GM23248 (cell line): ENCODE measurements at regions not wholly inside any gene's neighbourhood (a gene's known extent, or its start where the extent isn't known, plus 50 kb on each side); places are given as distances from the start of the nearest gene placed in this dataset.
A peak's percentile ranks its signal among the peaks of the same experiment; 100 is the strongest.

Experiments used
- DNase-seq: peaks from one replicate; pipeline ENCODE4 v3.0.0-alpha.2; 2015
- H2AFZ ChIP-seq: fragments of 200-600 bp; sonication (generic); 2 replicates; pipeline ENCODE4 v1.6.1; 2016; ENCODE audit warnings: antibody characterized with exemption
- H3F3A ChIP-seq: fragments of 200-600 bp; sonication (generic); 2 replicates; pipeline ENCODE4 v1.6.1; 2016; ENCODE audit warnings: mild to moderate bottlenecking, antibody characterized with exemption, mixed run types; ENCODE audit not compliant: insufficient read depth
- H3K27ac ChIP-seq: fragments of 200-600 bp; sonication (generic); 2 replicates; pipeline ENCODE4 v1.5.1; 2016; ENCODE audit warnings: mild to moderate bottlenecking
- H3K27me3 ChIP-seq: fragments of 200-600 bp; sonication (generic); replicated peaks from 2 replicates; pipeline ENCODE4 v1.6.1; 2016; ENCODE audit warnings: mild to moderate bottlenecking; ENCODE audit not compliant: insufficient read depth
- H3K36me3 ChIP-seq: fragments of 200-600 bp; sonication (generic); 2 replicates; pipeline ENCODE4 v1.6.1; 2016; ENCODE audit warnings: low read depth, mild to moderate bottlenecking
- H3K4me1 ChIP-seq: fragments of 200-600 bp; sonication (generic); 2 replicates; pipeline ENCODE4 v1.6.1; 2016; ENCODE audit warnings: mild to moderate bottlenecking; ENCODE audit not compliant: insufficient read depth
- H3K4me2 ChIP-seq: fragments of 200-600 bp; sonication (generic); one replicate; pipeline ENCODE4 v1.6.1; 2016; ENCODE audit warnings: mild to moderate bottlenecking; ENCODE audit not compliant: unreplicated experiment
- H3K4me3 ChIP-seq: fragments of 200-600 bp; sonication (generic); 2 replicates; pipeline ENCODE4 v1.5.1; 2016; ENCODE audit warnings: mild to moderate bottlenecking
- H3K79me2 ChIP-seq: fragments of 200-600 bp; sonication (generic); 2 replicates; pipeline ENCODE4 v1.6.1; 2016; ENCODE audit warnings: mild to moderate bottlenecking; ENCODE audit not compliant: insufficient read depth
- H3K9ac ChIP-seq: fragments of 200-600 bp; sonication (generic); 2 replicates; pipeline ENCODE4 v1.6.1; 2016; ENCODE audit warnings: mild to moderate bottlenecking
- H3K9me2 ChIP-seq: fragments of 200-600 bp; sonication (generic); 2 replicates; pipeline ENCODE4 v1.6.1; 2016; ENCODE audit warnings: mixed run types, mild to moderate bottlenecking, moderate library complexity; ENCODE audit not compliant: insufficient read depth
- H3K9me3 ChIP-seq: fragments of 200-600 bp; sonication (generic); one replicate; pipeline ENCODE4 v1.6.1; 2017; ENCODE audit warnings: low read depth
- H4K20me1 ChIP-seq: fragments of 200-600 bp; sonication (generic); 2 replicates; pipeline ENCODE4 v1.6.0; 2016; ENCODE audit not compliant: insufficient read depth
- EZH2 ChIP-seq: fragments of 200-600 bp; sonication (generic); IDR thresholded peaks from 2 replicates; pipeline ENCODE4 v1.6.1; 2018; ENCODE audit warnings: antibody characterized with exemption, mild to moderate bottlenecking; ENCODE audit not compliant: insufficient read depth, poor library complexity, severe bottlenecking
- EZH2phosphoT487 ChIP-seq: fragments of 200-600 bp; sonication (generic); IDR thresholded peaks from 2 replicates; pipeline ENCODE4 v1.6.1; 2018; ENCODE audit warnings: antibody characterized with exemption, moderate library complexity, mild to moderate bottlenecking, low read depth; ENCODE audit not compliant: insufficient read depth
- WGBS, 2 experiments: methylation state at CpG; one replicate each; pipeline ENCODE4 v1.1.6; 2015 to 2017; ENCODE audit warnings: low lambda C conversion rate in 2 of 2, low coverage in 1 of 2; ENCODE audit errors: missing lambda C conversion rate in 2 of 2; 5-methylcytosine and 5-hydroxymethylcytosine counted together
- in situ Hi-C: fragments of 300-500 bp; cut with MboI; formaldehyde crosslinking; loops from 2 replicates; pipeline ENCODE4 v1.15.0; 2020

GRCh38 chr15:58268746-58269267 lies 130.6 kb downstream of the AQP9 start:
- H3K9ac ChIP-seq, result no peak overlapping the region
- no peaks in the 10 kb centered on the region for H3F3A ChIP-seq
- in situ Hi-C loops, result no loop called here
- H3K27me3 ChIP-seq, result no peaks in the 10 kb centered on the region
- no peaks in the 10 kb centered on the region for H4K20me1 ChIP-seq
- no peak overlapping the region for H3K4me2 ChIP-seq
- DNase-seq, result no peak
- TF ChIP-seq EZH2, result no peak
- TF ChIP-seq EZH2phosphoT487, result no peak
- H3K9me3 ChIP-seq, result no peaks in the 10 kb centered on the region
- no peak overlapping the region for H2AFZ ChIP-seq
- WGBS, 2 experiments, result 92 to 93% methylated on average over 5 of the region's 5 CpGs
- H3K79me2 ChIP-seq, result no peaks in the 10 kb centered on the region
- no peaks in the 10 kb centered on the region for H3K9me2 ChIP-seq
- H3K4me1 ChIP-seq, result no peaks in the 10 kb centered on the region
- no peak overlapping the region for H3K4me3 ChIP-seq
- H3K27ac ChIP-seq, result no peak overlapping the region
- H3K36me3 ChIP-seq, result 0 out of 2 replicates have a peak, but pooled peaks cover 4% of the 10 kb centered on the region

DNA sequence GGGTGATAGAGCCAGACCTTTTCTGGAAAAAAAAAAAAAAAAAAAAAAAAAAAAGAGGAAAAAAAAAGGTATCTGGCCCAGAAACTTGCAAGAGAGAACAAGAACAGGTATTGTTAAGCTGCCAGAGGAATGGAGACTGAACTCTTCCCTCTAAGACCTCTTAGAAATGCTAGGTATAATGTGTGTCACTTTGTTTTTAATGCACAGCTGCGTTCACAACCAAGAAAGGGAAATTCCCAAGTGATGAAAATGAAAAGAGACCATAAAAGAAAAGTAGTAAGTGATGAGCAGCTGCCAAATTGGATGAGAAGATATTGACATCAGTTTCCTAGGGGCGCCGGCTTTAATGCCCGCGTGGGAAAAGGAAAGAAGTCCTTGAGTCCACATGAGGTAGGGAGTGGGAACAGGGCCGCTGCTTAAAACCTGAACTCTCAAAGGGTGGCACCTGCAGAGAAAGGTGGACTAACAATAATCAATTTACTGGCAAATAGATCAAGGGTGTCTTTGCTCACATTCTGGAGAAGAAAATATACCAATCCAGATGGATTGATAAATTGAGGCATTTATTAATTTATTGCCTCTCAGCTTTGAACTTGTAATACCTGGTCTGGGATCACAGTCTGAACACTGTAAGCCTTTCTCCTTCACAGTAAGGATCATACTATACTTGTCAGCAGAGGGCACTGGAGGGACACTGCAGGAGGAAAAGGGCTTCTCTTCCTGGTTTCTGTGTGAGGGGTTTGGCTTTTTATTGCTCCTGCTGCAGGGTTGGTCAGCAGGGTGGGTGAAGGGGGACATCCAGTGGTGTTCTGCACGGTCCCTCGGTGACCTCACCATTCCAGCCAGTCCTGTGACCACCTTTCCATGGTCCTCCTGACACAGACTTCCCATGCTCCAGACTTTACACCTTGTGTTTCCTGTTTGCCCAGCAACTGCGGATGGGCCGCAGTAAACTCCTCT lies 131.6 kb downstream of the AQP9 start:
- no peaks in the 10 kb centered on the region for H3F3A ChIP-seq
- no peak overlapping the region for H3K4me3 ChIP-seq
- H3K9me2 ChIP-seq, result no peaks in the 10 kb centered on the region
- H3K27ac ChIP-seq, result no peak overlapping the region
- TF ChIP-seq EZH2, result no peak
- H2AFZ ChIP-seq, result no peak overlapping the region
- 60 to 65% methylated on average over 10 of the region's 10 CpGs for WGBS, 2 experiments
- no peak overlapping the region for H3K4me2 ChIP-seq
- H3K27me3 ChIP-seq, result no peaks in the 10 kb centered on the region
- H4K20me1 ChIP-seq, result no peaks in the 10 kb centered on the region
- in situ Hi-C loops, result no loop called here
- H3K9ac ChIP-seq, result no peak overlapping the region
- no peaks in the 10 kb centered on the region for H3K4me1 ChIP-seq
- H3K36me3 ChIP-seq, result 0 out of 2 replicates have a peak, but pooled peaks cover 4% of the 10 kb centered on the region
- DNase-seq, result peak; percentile 77
- H3K9me3 ChIP-seq, result no peaks in the 10 kb centered on the region
- no peaks in the 10 kb centered on the region for H3K79me2 ChIP-seq

- Histone ChIP-seq H3K4me3 (no peak overlapping the region), H3K9me3 (no peaks in the 10 kb centered on the region), H3K9ac (no peak overlapping the region), H3F3A (no peaks in the 10 kb centered on the region), H3K27ac (no peak overlapping the region), H3K79me2 (no peaks in the 10 kb centered on the region), H2AFZ (no peak overlapping the region), H3K27me3 (no peaks in the 10 kb centered on the region), H4K20me1 (no peaks in the 10 kb centered on the region), H3K4me1 (no peaks in the 10 kb centered on the region), H3K4me2 (no peak overlapping the region), H3K9me2 (no peaks in the 10 kb centered on the region), H3K36me3 (0 out of 2 replicates have a peak, but pooled peaks cover 4% of the 10 kb centered on the region)
- DNase-seq, result no peak
- WGBS, 2 experiments, result 95 to 98% methylated on average over 3 of the region's 3 CpGs
- in situ Hi-C loops, result no loop called here
- TF ChIP-seq EZH2phosphoT487 (no peak), EZH2 (no peak)
Observed at GRCh38 chr15:58271410-58271809, 133.2 kb downstream of the AQP9 start.

GRCh38 chr15:58273104-58273503 lies 134.9 kb downstream of the AQP9 start:
- Histone ChIP-seq H3K9ac (no peak overlapping the region), H3K36me3 (0 out of 2 replicates have a peak, but pooled peaks cover 4% of the 10 kb centered on the region), H3K27me3 (no peaks in the 10 kb centered on the region), H3K9me2 (no peaks in the 10 kb centered on the region), H3K4me1 (no peaks in the 10 kb centered on the region), H3K4me3 (no peak overlapping the region), H3K79me2 (no peaks in the 10 kb centered on the region), H2AFZ (no peak overlapping the region), H3K4me2 (no peak overlapping the region), H3K9me3 (no peaks in the 10 kb centered on the region), H3F3A (no peaks in the 10 kb centered on the region), H4K20me1 (no peaks in the 10 kb centered on the region), H3K27ac (no peak overlapping the region)
- in situ Hi-C loops, result no loop called here
- TF ChIP-seq EZH2phosphoT487 (no peak), EZH2 (no peak)
- DNase-seq, result no peak
- WGBS, 2 experiments, result 92 to 95% methylated on average over 7 of the region's 7 CpGs
